Kidney (tissue), 13 donors: ENCODE measurements at regions not wholly inside any gene's neighbourhood (a gene's known extent, or its start where the extent isn't known, plus 50 kb on each side); places are given as distances from the start of the nearest gene placed in this dataset.

Source experiments
- DNase-seq, 5 donors: peaks; one replicate each; pipeline ENCODE4 v3.0.0-alpha.2; 2013 to 2020
- FAIRE-seq: peaks from 2 replicates; lab custom pipeline; 2012; peaks lifted over from hg19 to GRCh38; lab: Jason Lieb, UNC
- H3K27ac ChIP-seq, 2 donors: one replicate each; pipeline ENCODE4 v1.7.0; 2013; ENCODE audit warnings: low read depth in 2 of 2, low read length in 2 of 2, inconsistent platforms in 1 of 2
- H3K27me3 ChIP-seq: one replicate; pipeline ENCODE4 v1.7.1; 2013; ENCODE audit warnings: low read length, inconsistent platforms; ENCODE audit not compliant: control insufficient read depth, insufficient read depth
- H3K36me3 ChIP-seq, 3 donors: one replicate each; pipeline versions ENCODE4 v1.7.0 to v1.7.1; 2013; ENCODE audit warnings: low read length in 3 of 3, control low read depth in 1 of 3, inconsistent platforms in 1 of 3; ENCODE audit not compliant: insufficient read depth in 3 of 3, control insufficient read depth in 2 of 3
- H3K4me1 ChIP-seq, 3 donors: one replicate each; pipeline versions ENCODE4 v1.7.0 to v1.7.1; 2013; ENCODE audit warnings: low read length in 3 of 3, inconsistent platforms in 1 of 3, low read depth in 1 of 3; ENCODE audit not compliant: control insufficient read depth in 2 of 3, insufficient read depth in 2 of 3
- H3K4me3 ChIP-seq, 3 donors: one replicate each; pipeline versions ENCODE4 v1.7.0 to v1.8.1; 2013; ENCODE audit warnings: low read length in 3 of 3, control low read depth in 1 of 3, inconsistent platforms in 1 of 3
- H3K9ac ChIP-seq, 3 donors: one replicate each; pipeline versions ENCODE4 v1.7.0 to v1.7.1; 2013; ENCODE audit warnings: low read length in 3 of 3, control low read depth in 1 of 3, inconsistent platforms in 1 of 3
- H3K9me3 ChIP-seq, 3 donors: one replicate each; pipeline versions ENCODE4 v1.7.0 to v1.7.1; 2013; ENCODE audit warnings: low read length in 3 of 3, control low read depth in 1 of 3, inconsistent platforms in 1 of 3; ENCODE audit not compliant: control insufficient read depth in 2 of 3, insufficient read depth in 1 of 3
- CTCF ChIP-seq: IDR thresholded peaks from 3 replicates; pipeline ENCODE4 v1.5.1; 2012; ENCODE audit warnings: mild to moderate bottlenecking, moderate library complexity, borderline replicate concordance; ENCODE audit not compliant: insufficient read depth; ENCODE audit errors: extremely low read depth
- intact Hi-C: fragments of 100-400 bp; cut with DNase I; formaldehyde crosslinking; loops from one replicate; pipeline ENCODE4 v1.11.1; 2022
- donor health status: control.
- donor health status: control.
- donor health status: control.
- donor health status: control.
- donor health status: control.
- donor health status: DM: yes; HTN: yes; CAD: no.
- donor health status: Normal renal cell carcinoma (clear cell type).

DNA sequence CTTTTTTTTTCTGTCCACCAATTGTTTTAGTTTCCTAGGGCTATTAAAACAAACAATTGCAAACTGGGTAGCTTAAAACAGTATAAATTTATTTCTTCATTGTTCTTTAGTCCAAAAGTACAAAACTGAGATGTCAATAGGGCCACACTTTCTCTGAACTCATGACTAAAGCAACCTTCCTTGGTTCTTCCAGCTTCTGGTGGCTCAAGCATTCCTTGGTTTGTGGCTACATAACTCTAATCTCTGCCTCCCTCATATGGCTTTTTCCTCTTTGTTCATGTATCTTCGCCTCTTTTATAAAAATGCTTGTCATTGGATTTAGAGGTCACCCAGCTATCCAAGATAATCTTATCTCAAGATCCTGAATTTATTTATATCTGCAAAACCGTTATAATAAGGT lies 914.5 kb upstream of the EPHA6 start:
- Histone ChIP-seq H3K27me3 (no peaks in the 10 kb centered on the region), H3K4me1 (no peaks in the 10 kb centered on the region), H3K27ac (no peak overlapping the region), H3K9ac (no peak overlapping the region), H3K36me3 (no peaks in the 10 kb centered on the region), H3K9me3 (no peaks in the 10 kb centered on the region), H3K4me3 (no peak overlapping the region)
- DNase-seq: no peak
- intact Hi-C loops: no loop called here
- no peak for TF ChIP-seq CTCF
- no peak for FAIRE-seq

GRCh38 chr3:95901948-95902347 lies 912.4 kb upstream of the EPHA6 start:
- FAIRE-seq: no peak
- no peaks in the 10 kb centered on the region for H3K9me3 ChIP-seq
- no peaks in the 10 kb centered on the region for H3K36me3 ChIP-seq
- no peak overlapping the region for H3K9ac ChIP-seq
- no peaks in the 10 kb centered on the region for H3K27me3 ChIP-seq
- intact Hi-C loops: no loop called here
- TF ChIP-seq CTCF: no peak
- H3K4me3 ChIP-seq: no peak overlapping the region
- H3K4me1 ChIP-seq: no peaks in the 10 kb centered on the region
- DNase-seq: no peak
- H3K27ac ChIP-seq: no peak overlapping the region

- Histone ChIP-seq H3K9ac (no peak overlapping the region), H3K36me3 (no peaks in the 10 kb centered on the region), H3K4me3 (no peak overlapping the region), H3K4me1 (no peaks in the 10 kb centered on the region), H3K27ac (no peak overlapping the region), H3K9me3 (no peaks in the 10 kb centered on the region), H3K27me3 (no peaks in the 10 kb centered on the region)
- no peak for FAIRE-seq
- DNase-seq: no peak
- intact Hi-C loops: no loop called here
- no peak for TF ChIP-seq CTCF
These were observed 909.2 kb upstream of the EPHA6 start for GRCh38 chr3:95905182-95905581.

GRCh38 chr3:95911767-95912166 lies 902.6 kb upstream of the EPHA6 start:
- FAIRE-seq (no peak), DNase-seq (no peak)
- Histone ChIP-seq H3K9ac (no peak overlapping the region), H3K27ac (no peak overlapping the region), H3K27me3 (no peaks in the 10 kb centered on the region), H3K36me3 (no peaks in the 10 kb centered on the region), H3K9me3 (no peaks in the 10 kb centered on the region), H3K4me3 (no peak overlapping the region), H3K4me1 (no peaks in the 10 kb centered on the region)
- intact Hi-C loops: no loop called here
- TF ChIP-seq CTCF: no peak
